ENCODE measurements at regions not wholly inside any gene's neighbourhood (a gene's known extent, or its start where the extent isn't known, plus 50 kb on each side); places are given as distances from the start of the nearest gene placed in this dataset.
"Not testable (repeated sequence)": the region's sequence is repeated elsewhere in the genome, so short reads cannot be mapped to it uniquely, and the experiment has no call there.

DNA sequence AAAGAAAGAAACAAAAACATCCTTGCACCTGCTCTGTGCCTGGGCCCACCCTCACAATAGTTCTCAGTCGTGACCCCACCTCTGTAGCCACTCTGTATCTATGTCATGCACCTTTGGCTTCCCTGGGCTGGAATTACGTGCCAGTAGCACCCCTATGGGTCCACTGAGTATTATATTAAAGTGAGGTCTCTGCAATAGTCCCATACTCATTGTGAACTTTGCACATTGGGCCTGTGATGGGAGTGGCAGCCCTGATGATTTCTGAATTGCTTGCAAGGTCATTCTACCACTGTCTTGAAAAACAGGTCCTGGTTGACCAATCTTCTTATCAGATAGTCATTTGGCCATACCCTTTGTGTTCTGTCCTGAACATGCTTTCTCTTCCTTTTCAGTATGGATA lies 1012.1 kb downstream of the RAB28 start:
- Histone ChIP-seq H3K4me1 (replicated peaks in 1 of 2) (no peaks in the 10 kb centered on the region), H3K9me3 (replicated peaks in 1 of 3) (no peaks in the 10 kb centered on the region), H3K36me3 (replicated peaks in 1 of 2) (no peaks in the 10 kb centered on the region), H3K4me3 (no peak overlapping the region), H3K27ac (no peak overlapping the region), H3K27me3 (no peaks in the 10 kb centered on the region)
- DNase-seq, result no peak
- TF ChIP-seq, protein P1, sequence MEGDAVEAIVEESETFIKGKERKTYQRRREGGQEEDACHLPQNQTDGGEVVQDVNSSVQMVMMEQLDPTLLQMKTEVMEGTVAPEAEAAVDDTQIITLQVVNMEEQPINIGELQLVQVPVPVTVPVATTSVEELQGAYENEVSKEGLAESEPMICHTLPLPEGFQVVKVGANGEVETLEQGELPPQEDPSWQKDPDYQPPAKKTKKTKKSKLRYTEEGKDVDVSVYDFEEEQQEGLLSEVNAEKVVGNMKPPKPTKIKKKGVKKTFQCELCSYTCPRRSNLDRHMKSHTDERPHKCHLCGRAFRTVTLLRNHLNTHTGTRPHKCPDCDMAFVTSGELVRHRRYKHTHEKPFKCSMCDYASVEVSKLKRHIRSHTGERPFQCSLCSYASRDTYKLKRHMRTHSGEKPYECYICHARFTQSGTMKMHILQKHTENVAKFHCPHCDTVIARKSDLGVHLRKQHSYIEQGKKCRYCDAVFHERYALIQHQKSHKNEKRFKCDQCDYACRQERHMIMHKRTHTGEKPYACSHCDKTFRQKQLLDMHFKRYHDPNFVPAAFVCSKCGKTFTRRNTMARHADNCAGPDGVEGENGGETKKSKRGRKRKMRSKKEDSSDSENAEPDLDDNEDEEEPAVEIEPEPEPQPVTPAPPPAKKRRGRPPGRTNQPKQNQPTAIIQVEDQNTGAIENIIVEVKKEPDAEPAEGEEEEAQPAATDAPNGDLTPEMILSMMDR (IDR thresholded peaks at IDR 0.05), result no peak
- no peak for TF ChIP-seq POLR2A (IDR thresholded peaks at IDR 0.05)
- intact Hi-C loops (cut with DNase I), result no loop called here
- WGBS, 4 donors, result 55 to 72% (median 69%) methylated on average over 2 of the region's 2 CpGs

DNA sequence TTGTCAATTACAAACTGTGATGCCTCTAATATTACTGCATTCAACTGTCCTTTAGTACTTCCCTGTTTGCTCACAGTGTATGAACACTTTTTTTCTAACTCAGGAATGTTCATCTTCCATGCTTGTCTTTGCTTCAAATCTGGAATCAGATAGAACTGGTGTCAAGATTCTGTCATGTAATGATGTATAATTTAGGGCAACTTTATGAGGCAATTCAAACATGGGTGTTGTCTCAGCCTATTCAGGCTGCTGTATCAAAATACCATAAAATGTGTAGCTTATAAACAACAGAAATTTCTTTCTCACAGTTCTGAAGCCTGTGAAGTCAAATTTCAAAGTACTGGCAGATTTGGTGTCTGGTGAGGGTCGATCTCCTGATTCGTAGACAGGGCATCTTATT lies 1012.9 kb downstream of the RAB28 start:
- intact Hi-C loops (cut with DNase I), result no loop called here
- TF ChIP-seq, protein P1 (IDR thresholded peaks at IDR 0.05), result no peak
- no peak for TF ChIP-seq POLR2A (IDR thresholded peaks at IDR 0.05)
- WGBS, 4 donors, result 75 to 92% (median 80%) methylated on average over 2 of the region's 2 CpGs
- DNase-seq, result no peak
- no peaks in the 10 kb centered on the region for H3K9me3 ChIP-seq (replicated peaks in 1 of 3)
- no peaks in the 10 kb centered on the region for H3K36me3 ChIP-seq (replicated peaks in 1 of 2)
- H3K27me3 ChIP-seq, result no peaks in the 10 kb centered on the region
- H3K4me3 ChIP-seq, result no peak overlapping the region
- H3K4me1 ChIP-seq (replicated peaks in 1 of 2), result no peaks in the 10 kb centered on the region
- no peak overlapping the region for H3K27ac ChIP-seq

DNA sequence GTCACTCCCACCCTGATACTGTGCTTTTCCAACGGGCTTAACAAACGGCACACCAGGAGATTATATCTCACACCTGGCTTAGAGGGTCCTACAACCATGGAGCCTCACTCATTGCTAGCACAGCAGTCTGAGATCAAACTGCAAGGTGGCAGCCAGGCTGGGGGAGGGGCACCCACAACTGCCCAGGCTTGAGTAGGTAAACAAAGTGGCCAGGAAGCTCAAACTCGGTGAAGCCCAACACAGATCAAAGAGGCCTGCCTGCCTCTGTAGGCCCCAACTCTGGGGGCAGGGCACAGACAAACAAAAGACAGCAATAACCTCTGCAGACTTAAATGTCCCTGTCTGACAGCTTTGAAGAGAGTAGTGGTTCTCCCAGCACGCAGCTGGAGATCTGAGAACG lies 1022.6 kb downstream of the RAB28 start:
- intact Hi-C loops (cut with DNase I); H3K27ac ChIP-seq; DNase-seq; H3K27me3 ChIP-seq; H3K9me3 ChIP-seq (replicated peaks in 1 of 3); H3K4me3 ChIP-seq; H3K4me1 ChIP-seq (replicated peaks in 1 of 2); H3K36me3 ChIP-seq (replicated peaks in 1 of 2): not testable (repeated sequence)
- WGBS, 4 donors, result 52 to 87% (median 61%) methylated on average over 2 to 3 of the region's 5 CpGs

DNA sequence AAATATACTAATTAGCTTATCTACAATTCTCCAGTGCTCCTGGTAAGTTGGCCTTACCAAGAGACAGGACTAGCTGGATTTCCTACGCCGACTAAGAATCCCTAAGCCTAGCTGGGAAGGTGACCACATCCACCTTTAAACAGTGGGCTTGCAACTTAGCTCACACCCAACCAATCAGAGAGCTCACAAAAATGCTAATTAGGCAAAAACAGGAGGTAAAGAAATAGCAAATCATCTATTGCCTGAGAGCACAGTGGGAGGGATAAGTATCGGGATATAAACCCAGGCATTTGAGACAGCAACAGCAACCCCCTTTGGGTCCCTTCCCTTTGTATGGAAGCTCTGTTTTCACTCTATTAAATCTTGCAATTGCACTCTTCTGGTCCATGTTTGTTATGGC lies 1025.0 kb downstream of the RAB28 start:
- Histone ChIP-seq H3K36me3 (replicated peaks in 1 of 2) (no peaks in the 10 kb centered on the region), H3K27ac (no peak overlapping the region), H3K27me3 (no peaks in the 10 kb centered on the region), H3K9me3 (replicated peaks in 1 of 3) (no peaks in the 10 kb centered on the region), H3K4me3 (no peak overlapping the region), H3K4me1 (replicated peaks in 1 of 2) (no peaks in the 10 kb centered on the region)
- 84 to 100% (median 98%) methylated on average over 3 of the region's 3 CpGs for WGBS, 4 donors
- TF ChIP-seq, protein P1 (IDR thresholded peaks at IDR 0.05), result no peak
- TF ChIP-seq POLR2A (IDR thresholded peaks at IDR 0.05), result no peak
- intact Hi-C loops (cut with DNase I), result no loop called here
- no peak for DNase-seq

DNA sequence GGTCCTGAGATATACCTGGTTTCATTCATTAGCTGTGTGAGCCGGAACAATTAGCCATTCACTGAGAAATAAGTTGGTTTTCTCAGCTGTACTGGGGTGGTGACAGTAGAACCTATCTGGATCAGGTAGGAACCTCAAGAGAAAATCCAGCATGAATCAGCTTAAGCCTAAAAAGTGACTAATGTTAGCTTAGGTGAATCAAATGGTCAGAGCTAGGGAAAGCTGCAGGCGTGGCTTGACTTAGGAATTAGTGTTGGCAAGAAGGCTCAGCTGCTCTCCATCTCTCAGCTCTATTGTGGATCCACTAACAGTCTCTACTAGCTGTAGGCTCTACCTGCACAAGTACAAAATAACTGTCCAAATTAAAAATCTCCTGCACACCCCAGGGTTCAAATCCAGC lies 1025.5 kb downstream of the RAB28 start:
- WGBS, 4 donors, result 76 to 91% (median 87%) methylated on average over 2 of the region's 2 CpGs
- no peak for DNase-seq
- no peak for TF ChIP-seq POLR2A (IDR thresholded peaks at IDR 0.05)
- TF ChIP-seq, protein P1 (IDR thresholded peaks at IDR 0.05), result no peak
- no peaks in the 10 kb centered on the region for H3K36me3 ChIP-seq (replicated peaks in 1 of 2)
- H3K27ac ChIP-seq, result no peak overlapping the region
- H3K27me3 ChIP-seq, result no peaks in the 10 kb centered on the region
- intact Hi-C loops (cut with DNase I), result no loop called here
- no peaks in the 10 kb centered on the region for H3K4me1 ChIP-seq (replicated peaks in 1 of 2)
- H3K4me3 ChIP-seq, result no peak overlapping the region
- H3K9me3 ChIP-seq (replicated peaks in 1 of 3), result no peaks in the 10 kb centered on the region
